GM10248 (cell line): ENCODE measurements at regions not wholly inside any gene's neighbourhood (a gene's known extent, or its start where the extent isn't known, plus 50 kb on each side); places are given as distances from the start of the nearest gene placed in this dataset.

Experiments
- CTCF ChIA-PET: fragments of 300-600 bp; sonication (Branson Sonifier 250); formaldehyde crosslinking; extraction: SDS; loops from one replicate; lab custom pipeline; 2021; ENCODE audit warnings: antibody characterized with exemption; lab: Yijun Ruan, JAX
- POLR2A ChIA-PET: fragments of 350-650 bp; sonication (Branson Sonifier 250); formaldehyde crosslinking; extraction: SDS; loops from one replicate; lab custom pipeline; 2020; ENCODE audit warnings: antibody characterized with exemption; lab: Yijun Ruan, JAX
- DNase-seq: peaks from one replicate; pipeline ENCODE4 v3.0.0; 2012; ENCODE audit errors: extremely low spot score
- CTCF ChIP-seq: IDR thresholded peaks from 2 replicates; pipeline ENCODE4 v1.5.1; 2012; ENCODE audit warnings: mild to moderate bottlenecking, low read depth; ENCODE audit errors: extremely low read depth, missing control alignments, control extremely low read depth

- ChIA-PET CTCF (no interaction called here), POLR2A (no interaction called here)
- no peak for DNase-seq
- no peak for TF ChIP-seq CTCF
Measured at GRCh38 chr11:97938789-97939188, 1082.0 kb upstream of the CNTN5 start.

- ChIA-PET POLR2A (no interaction called here), CTCF (no interaction called here)
- DNase-seq = no peak
- TF ChIP-seq CTCF = no peak
Measured at GRCh38 chr11:97943493-97943892, 1077.3 kb upstream of the CNTN5 start.

GRCh38 chr11:97948793-97949192, 1072.0 kb upstream of the CNTN5 start:
- CTCF ChIA-PET = no interaction called here
- POLR2A ChIA-PET = no interaction called here
- DNase-seq = no peak
- TF ChIP-seq CTCF = no peak

- ChIA-PET POLR2A (no interaction called here), CTCF (no interaction called here)
- no peak for TF ChIP-seq CTCF
- DNase-seq = no peak
Measured at GRCh38 chr11:97955595-97955994, 1065.2 kb upstream of the CNTN5 start.

- no peak for TF ChIP-seq CTCF
- no peak for DNase-seq
- ChIA-PET POLR2A (no interaction called here), CTCF (no interaction called here)
Measured at GRCh38 chr11:97956904-97957303, 1063.8 kb upstream of the CNTN5 start.

GRCh38 chr11:97961431-97961830, 1059.3 kb upstream of the CNTN5 start:
- POLR2A ChIA-PET = no interaction called here
- TF ChIP-seq CTCF = no peak
- CTCF ChIA-PET = no interaction called here
- DNase-seq = no peak

GRCh38 chr11:97962758-97963157, 1058.0 kb upstream of the CNTN5 start:
- ChIA-PET CTCF (no interaction called here), POLR2A (no interaction called here)
- DNase-seq = no peak
- no peak for TF ChIP-seq CTCF
